Ovary (tissue), 3 donors: ENCODE measurements at regions not wholly inside any gene's neighbourhood (a gene's known extent, or its start where the extent isn't known, plus 50 kb on each side); places are given as distances from the start of the nearest gene placed in this dataset.

Source experiments
- EP300 ChIP-seq: sonication (generic); formaldehyde crosslinking; IDR thresholded peaks from one replicate; pipeline ENCODE4 v1.6.1; 2017; ENCODE audit warnings: antibody characterized with exemption
- POLR2A ChIP-seq: fragments of 450-650 bp; IDR thresholded peaks from one replicate; pipeline ENCODE4 v1.6.1; 2017; ENCODE audit warnings: antibody characterized with exemption, mild to moderate bottlenecking, moderate library complexity
- TF ChIP-seq, protein P1 (sequence below), 3 donors: fragments of 450-650 bp in 2 of 3; fragments of 200-600 bp in 1 of 3; IDR thresholded peaks; one replicate each; pipeline versions ENCODE4 v1.5.1 to v1.8.0; 2016 to 2022; ENCODE audit warnings: antibody characterized with exemption in 3 of 3, mild to moderate bottlenecking in 1 of 3
- donor health status: DM: no; HTN: no; CAD: no.

DNA sequence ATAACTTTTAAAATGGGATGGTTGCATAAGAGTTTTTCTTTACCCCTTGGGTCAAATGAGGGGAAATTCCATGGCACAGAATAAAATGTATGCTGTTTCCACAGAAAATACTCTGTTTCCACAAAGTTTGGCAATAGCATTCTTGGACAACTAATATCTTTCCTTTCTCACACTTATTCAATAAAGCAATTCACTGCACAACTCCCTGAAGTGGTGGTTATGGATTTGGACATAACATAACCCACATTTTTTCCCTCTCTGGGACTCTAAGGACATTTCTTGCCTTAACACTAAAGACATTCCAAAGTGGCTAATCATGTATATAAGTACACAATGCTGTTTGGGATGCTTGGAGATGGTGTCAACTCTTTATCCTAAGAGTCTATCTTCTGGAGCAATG is 51.7 kb upstream of the GPM6B start:
- TF ChIP-seq, protein P1, sequence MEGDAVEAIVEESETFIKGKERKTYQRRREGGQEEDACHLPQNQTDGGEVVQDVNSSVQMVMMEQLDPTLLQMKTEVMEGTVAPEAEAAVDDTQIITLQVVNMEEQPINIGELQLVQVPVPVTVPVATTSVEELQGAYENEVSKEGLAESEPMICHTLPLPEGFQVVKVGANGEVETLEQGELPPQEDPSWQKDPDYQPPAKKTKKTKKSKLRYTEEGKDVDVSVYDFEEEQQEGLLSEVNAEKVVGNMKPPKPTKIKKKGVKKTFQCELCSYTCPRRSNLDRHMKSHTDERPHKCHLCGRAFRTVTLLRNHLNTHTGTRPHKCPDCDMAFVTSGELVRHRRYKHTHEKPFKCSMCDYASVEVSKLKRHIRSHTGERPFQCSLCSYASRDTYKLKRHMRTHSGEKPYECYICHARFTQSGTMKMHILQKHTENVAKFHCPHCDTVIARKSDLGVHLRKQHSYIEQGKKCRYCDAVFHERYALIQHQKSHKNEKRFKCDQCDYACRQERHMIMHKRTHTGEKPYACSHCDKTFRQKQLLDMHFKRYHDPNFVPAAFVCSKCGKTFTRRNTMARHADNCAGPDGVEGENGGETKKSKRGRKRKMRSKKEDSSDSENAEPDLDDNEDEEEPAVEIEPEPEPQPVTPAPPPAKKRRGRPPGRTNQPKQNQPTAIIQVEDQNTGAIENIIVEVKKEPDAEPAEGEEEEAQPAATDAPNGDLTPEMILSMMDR (IDR thresholded peaks at IDR 0.05) = no peak
- TF ChIP-seq POLR2A (no peak), EP300 (no peak)
